VCaP (cell line): ENCODE measurements at regions not wholly inside any gene's neighbourhood (a gene's known extent, or its start where the extent isn't known, plus 50 kb on each side); places are given as distances from the start of the nearest gene placed in this dataset.

Experiments
- H3K27ac ChIP-seq: fragments of 450-650 bp; 2 replicates; pipeline ENCODE4 v1.5.1; 2017
- TF ChIP-seq, protein P1 (sequence below): fragments of 450-650 bp; conservative IDR thresholded peaks from 2 replicates; pipeline ENCODE4 v1.5.1; 2017; ENCODE audit warnings: mild to moderate bottlenecking, moderate library complexity

DNA sequence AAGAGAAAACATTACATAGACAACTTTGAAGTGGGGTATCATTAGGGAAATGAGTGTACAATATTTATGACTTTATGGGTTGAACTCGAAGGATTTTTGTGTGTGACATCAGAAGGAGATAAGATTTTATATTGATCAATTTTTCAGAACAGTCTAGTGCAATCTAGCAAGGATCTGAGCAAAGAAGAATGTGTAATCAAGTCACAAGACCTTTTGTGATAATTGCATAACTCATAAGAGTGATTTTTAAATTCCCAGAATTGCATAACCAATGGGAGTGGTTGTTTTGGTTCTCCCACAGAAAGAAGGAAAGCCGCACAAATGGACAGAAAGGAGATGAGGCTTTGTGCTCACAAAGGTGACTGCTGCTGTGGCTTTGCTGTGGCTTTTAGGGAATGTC lies 441.8 kb upstream of the FLRT2 start:
- TF ChIP-seq, protein P1, sequence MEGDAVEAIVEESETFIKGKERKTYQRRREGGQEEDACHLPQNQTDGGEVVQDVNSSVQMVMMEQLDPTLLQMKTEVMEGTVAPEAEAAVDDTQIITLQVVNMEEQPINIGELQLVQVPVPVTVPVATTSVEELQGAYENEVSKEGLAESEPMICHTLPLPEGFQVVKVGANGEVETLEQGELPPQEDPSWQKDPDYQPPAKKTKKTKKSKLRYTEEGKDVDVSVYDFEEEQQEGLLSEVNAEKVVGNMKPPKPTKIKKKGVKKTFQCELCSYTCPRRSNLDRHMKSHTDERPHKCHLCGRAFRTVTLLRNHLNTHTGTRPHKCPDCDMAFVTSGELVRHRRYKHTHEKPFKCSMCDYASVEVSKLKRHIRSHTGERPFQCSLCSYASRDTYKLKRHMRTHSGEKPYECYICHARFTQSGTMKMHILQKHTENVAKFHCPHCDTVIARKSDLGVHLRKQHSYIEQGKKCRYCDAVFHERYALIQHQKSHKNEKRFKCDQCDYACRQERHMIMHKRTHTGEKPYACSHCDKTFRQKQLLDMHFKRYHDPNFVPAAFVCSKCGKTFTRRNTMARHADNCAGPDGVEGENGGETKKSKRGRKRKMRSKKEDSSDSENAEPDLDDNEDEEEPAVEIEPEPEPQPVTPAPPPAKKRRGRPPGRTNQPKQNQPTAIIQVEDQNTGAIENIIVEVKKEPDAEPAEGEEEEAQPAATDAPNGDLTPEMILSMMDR = no peak
- no peak overlapping the region for H3K27ac ChIP-seq

GRCh38 chr14:85090681-85091080 lies 439.3 kb upstream of the FLRT2 start:
- H3K27ac ChIP-seq = no peak overlapping the region
- TF ChIP-seq, protein P1 = no peak

DNA sequence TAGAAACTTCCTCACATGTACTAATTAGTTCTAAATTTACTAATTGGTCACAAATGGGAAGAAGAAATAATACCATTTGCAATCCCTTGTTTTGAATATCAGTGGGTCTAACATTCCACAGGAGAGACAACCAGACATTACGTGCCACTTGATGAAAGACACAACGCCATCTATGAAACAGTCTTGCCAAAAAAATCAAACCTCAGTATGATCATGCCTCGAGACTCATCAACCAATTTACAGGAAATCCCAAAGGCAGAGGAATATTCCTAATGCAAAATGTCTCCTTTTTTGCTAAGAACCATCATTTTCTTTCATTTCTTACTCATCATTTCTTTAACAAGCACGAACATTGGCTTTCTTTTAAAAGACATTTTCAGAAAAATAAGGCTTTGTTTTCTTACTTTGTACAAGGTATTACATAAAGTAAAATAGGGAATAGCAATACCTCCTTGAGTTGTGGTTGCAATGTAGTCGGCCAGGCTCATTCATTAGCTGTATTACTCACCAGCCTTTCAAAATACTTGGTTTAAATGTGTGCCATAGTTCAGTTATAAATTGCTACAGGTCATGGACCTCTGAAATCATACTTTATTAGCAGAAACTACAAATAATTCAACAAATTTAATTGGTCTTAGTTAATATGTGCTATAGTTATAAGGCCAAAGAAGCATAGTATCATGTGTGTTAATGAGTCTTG lies 436.2 kb upstream of the FLRT2 start:
- TF ChIP-seq, protein P1 = no peak
- no peak overlapping the region for H3K27ac ChIP-seq

- no peak overlapping the region for H3K27ac ChIP-seq
- TF ChIP-seq, protein P1 = no peak
Observed at GRCh38 chr14:85102591-85102990, 427.4 kb upstream of the FLRT2 start.

- H3K27ac ChIP-seq = no peak overlapping the region
- TF ChIP-seq, protein P1 = no peak
Observed at GRCh38 chr14:85106506-85106905, 423.4 kb upstream of the FLRT2 start.

- TF ChIP-seq, protein P1 = no peak
- no peak overlapping the region for H3K27ac ChIP-seq
Observed at GRCh38 chr14:85112762-85113161, 417.2 kb upstream of the FLRT2 start.

DNA sequence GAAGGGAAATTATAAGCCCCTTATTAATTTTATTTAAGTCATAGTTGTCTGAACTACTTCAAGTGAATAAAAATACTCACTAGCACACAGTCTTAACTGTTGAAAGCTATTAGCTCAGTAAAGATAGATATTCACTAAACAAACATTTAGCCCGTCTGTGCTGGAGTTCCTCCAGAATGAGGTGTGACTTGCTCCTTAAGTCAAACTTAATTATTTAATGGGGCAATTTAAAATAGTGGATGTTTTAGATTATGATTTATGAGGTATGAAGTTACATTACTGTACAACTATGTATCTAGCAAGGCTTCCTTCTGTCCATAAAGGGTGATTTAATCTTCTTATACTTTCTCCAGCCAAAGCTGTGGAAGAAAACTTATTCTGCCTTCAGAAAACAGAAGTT lies 414.0 kb upstream of the FLRT2 start:
- TF ChIP-seq, protein P1 = no peak
- no peak overlapping the region for H3K27ac ChIP-seq
